Lung (tissue), 11 donors: ENCODE measurements at regions not wholly inside any gene's neighbourhood (a gene's known extent, or its start where the extent isn't known, plus 50 kb on each side); places are given as distances from the start of the nearest gene placed in this dataset.

Source experiments
- ATAC-seq: fragments of 200-7000 bp; cut with Tn5 transposase; one replicate; pipeline ENCODE4 v1.9.1; 2020; ENCODE audit warnings: moderate number of reproducible peaks; ENCODE audit not compliant: insufficient read depth, low FRiP score
- DNase-seq, 3 donors: peaks; one replicate each; pipeline ENCODE4 v3.0.0-alpha.2; 2013 to 2017
- H3K27ac ChIP-seq, 2 donors: one replicate each; pipeline ENCODE4 v1.5.1; 2013; ENCODE audit warnings: mild to moderate bottlenecking in 2 of 2, moderate library complexity in 2 of 2, control low read depth in 1 of 2, inconsistent platforms in 1 of 2, low read depth in 1 of 2, low read length in 1 of 2
- H3K27me3 ChIP-seq, 3 donors: one replicate each; pipeline ENCODE4 v1.5.1; 2013; ENCODE audit warnings: low read length in 2 of 3; ENCODE audit not compliant: control insufficient read depth in 3 of 3, insufficient read depth in 3 of 3
- H3K36me3 ChIP-seq, 4 donors: one replicate each; pipeline ENCODE4 v1.5.1; 2013; ENCODE audit warnings: low read length in 4 of 4, mild to moderate bottlenecking in 1 of 4, moderate library complexity in 1 of 4; ENCODE audit not compliant: control insufficient read depth in 4 of 4, insufficient read depth in 4 of 4
- H3K4me1 ChIP-seq, 5 donors: one replicate each; pipeline ENCODE4 v1.5.1; 2013; ENCODE audit warnings: low read length in 5 of 5, mild to moderate bottlenecking in 2 of 5, moderate library complexity in 1 of 5; ENCODE audit not compliant: control insufficient read depth in 5 of 5, insufficient read depth in 5 of 5
- H3K4me3 ChIP-seq: one replicate; pipeline ENCODE4 v1.5.1; 2013; ENCODE audit warnings: mild to moderate bottlenecking, control low read depth, moderate library complexity
- H3K9ac ChIP-seq, 2 donors: one replicate each; pipeline ENCODE4 v1.5.1; 2013; ENCODE audit warnings: low read length in 2 of 2, control low read depth in 1 of 2; ENCODE audit not compliant: insufficient read depth in 1 of 2
- H3K9me3 ChIP-seq, 4 donors: one replicate each; pipeline ENCODE4 v1.5.1; 2013; ENCODE audit warnings: low read length in 3 of 4, mild to moderate bottlenecking in 1 of 4, moderate library complexity in 1 of 4; ENCODE audit not compliant: control insufficient read depth in 4 of 4, insufficient read depth in 3 of 4
- WGBS, 2 donors: extraction: QIAGEN DNeasy Blood & Tissue Kit; methylation state at CpG; one replicate each; pipeline ENCODE4 v1.1.7; 2013; 5-methylcytosine and 5-hydroxymethylcytosine counted together
- TF ChIP-seq, protein P1 (sequence below): IDR thresholded peaks from 2 replicates; pipeline ENCODE4 v1.5.1; 2012; ENCODE audit warnings: mild to moderate bottlenecking; ENCODE audit errors: control extremely low read depth, extremely low read depth
- donor health status: control.
- donor health status: control.
- donor health status: Bipolar disorder and iron deficiency.
- donor health status: healthy.
- donor health status: DM: yes; HTN: yes; CAD: no.

DNA sequence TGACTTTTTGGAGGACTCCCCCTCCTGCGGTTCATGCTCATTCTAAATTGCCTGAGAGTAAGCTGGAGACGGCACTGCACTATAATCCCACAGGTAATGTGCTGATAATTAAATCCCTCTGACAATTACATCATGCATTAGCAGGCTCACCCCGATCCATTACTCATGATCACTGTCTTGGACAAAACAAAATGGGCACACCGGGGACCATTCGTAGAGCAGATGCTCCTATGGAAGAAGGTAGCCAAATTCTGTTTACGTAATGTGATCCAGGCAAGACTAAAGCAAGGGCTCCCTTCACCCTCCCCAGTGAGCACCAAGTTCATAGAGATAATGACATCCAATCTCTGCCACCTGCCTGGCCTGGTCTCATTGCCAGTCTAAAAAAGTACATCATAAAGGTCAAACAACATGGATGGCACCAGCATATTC, 657.1 kb upstream of the SOX11 start:
- H3K4me3 ChIP-seq: no peak overlapping the region
- no peak for ATAC-seq
- H3K9me3 ChIP-seq: no peaks in the 10 kb centered on the region
- TF ChIP-seq, protein P1, sequence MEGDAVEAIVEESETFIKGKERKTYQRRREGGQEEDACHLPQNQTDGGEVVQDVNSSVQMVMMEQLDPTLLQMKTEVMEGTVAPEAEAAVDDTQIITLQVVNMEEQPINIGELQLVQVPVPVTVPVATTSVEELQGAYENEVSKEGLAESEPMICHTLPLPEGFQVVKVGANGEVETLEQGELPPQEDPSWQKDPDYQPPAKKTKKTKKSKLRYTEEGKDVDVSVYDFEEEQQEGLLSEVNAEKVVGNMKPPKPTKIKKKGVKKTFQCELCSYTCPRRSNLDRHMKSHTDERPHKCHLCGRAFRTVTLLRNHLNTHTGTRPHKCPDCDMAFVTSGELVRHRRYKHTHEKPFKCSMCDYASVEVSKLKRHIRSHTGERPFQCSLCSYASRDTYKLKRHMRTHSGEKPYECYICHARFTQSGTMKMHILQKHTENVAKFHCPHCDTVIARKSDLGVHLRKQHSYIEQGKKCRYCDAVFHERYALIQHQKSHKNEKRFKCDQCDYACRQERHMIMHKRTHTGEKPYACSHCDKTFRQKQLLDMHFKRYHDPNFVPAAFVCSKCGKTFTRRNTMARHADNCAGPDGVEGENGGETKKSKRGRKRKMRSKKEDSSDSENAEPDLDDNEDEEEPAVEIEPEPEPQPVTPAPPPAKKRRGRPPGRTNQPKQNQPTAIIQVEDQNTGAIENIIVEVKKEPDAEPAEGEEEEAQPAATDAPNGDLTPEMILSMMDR: no peak
- no peaks in the 10 kb centered on the region for H3K36me3 ChIP-seq
- WGBS, 2 donors: 89 to 93% methylated on average over 6 of the region's 6 CpGs
- no peak overlapping the region for H3K27ac ChIP-seq
- no peak overlapping the region for H3K9ac ChIP-seq
- no peak for DNase-seq
- no peaks in the 10 kb centered on the region for H3K4me1 ChIP-seq
- no peaks in the 10 kb centered on the region for H3K27me3 ChIP-seq

DNA sequence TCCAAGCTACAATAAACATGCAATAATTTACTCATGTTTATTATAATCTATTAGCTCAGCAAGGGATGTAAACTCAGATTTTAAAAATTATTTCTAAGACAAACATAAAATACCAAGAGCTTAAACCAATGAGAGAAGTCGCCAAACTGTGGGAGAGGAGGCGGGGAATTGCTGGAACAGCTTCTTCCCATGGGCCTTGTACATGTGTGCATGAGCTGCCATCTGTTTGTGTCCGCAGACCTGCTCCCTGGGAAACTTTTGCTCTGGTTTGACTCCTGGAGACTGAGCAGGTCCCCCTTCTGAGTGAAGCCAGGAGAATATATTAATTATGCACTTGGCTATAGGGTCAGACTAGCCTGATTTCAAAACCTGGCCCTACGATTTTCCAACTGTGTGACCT, 655.9 kb upstream of the SOX11 start:
- WGBS, 2 donors: 85 to 93% methylated on average over 4 of the region's 4 CpGs

DNA sequence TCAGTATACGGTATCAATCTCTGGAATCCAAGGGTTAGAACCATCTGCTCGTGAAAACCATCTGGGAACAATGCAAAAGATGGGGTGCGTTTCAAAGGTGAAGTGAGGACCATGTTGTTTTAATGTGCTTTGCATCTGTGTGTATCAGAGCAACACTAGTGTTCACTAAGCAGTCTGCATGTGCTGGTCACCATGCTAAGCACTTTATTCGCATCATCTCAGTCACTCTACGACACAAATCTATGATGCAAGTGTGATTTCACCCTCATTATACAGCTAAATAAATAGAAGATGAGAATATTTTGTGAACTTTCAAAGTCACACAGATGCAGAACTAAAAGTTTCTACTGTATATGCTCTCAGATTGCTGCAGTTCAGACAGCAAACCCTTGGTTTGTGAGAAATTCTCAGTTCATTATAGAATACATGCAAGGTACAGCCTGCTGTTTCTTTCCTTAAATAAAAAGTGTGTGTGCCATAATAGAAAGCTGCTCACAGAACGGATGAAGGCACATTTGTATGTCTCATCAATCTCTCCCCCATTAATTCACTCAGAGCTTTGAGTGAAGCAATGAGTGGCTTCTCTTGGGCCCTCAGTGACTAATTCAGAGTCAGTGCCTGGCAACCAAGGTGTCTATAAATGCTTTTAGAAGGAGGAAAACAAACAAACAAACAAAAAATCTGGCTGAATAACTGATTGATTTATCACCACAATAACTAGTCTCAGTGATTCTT, 652.8 kb upstream of the SOX11 start:
- H3K4me1 ChIP-seq: peaks cover 0 to under 1% (median 0%) of the 10 kb centered on the region in 5 donors
- no peaks in the 10 kb centered on the region for H3K36me3 ChIP-seq
- H3K9me3 ChIP-seq: no peaks in the 10 kb centered on the region
- no peaks in the 10 kb centered on the region for H3K27me3 ChIP-seq
- WGBS, 2 donors: 87 to 88% methylated on average over 6 of the region's 6 CpGs
- H3K9ac ChIP-seq: no peak overlapping the region
- TF ChIP-seq, protein P1: no peak
- H3K4me3 ChIP-seq: no peak overlapping the region
- DNase-seq (no peak), ATAC-seq (no peak)
- H3K27ac ChIP-seq: no peak overlapping the region

More for the DNA sequence above, 655.9 kb upstream of the SOX11 start:
- no peaks in the 10 kb centered on the region for H3K4me1 ChIP-seq
- ATAC-seq (no peak), DNase-seq (no peak)
- no peak overlapping the region for H3K9ac ChIP-seq
- no peak overlapping the region for H3K27ac ChIP-seq
- H3K9me3 ChIP-seq: no peaks in the 10 kb centered on the region
- H3K36me3 ChIP-seq: no peaks in the 10 kb centered on the region
- no peak overlapping the region for H3K4me3 ChIP-seq
- TF ChIP-seq, protein P1: no peak
- H3K27me3 ChIP-seq: no peaks in the 10 kb centered on the region

DNA sequence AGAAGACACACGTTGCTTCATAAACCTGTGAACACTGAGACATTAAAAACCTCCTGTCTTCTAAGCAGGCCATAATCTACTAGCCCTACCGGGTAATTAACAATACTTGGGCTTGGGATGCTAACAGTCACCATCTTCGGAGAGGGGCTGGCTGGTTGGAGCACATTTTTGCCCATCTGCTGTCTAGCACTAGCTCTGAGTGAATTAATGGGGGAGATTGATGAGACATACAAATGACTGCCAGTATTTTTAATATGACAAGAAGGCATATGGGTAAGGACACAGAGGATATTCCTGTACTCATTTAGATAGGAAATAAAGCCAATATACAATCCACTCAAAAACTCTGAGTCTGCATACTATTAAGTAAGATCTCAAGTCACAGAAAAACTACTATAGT, 651.6 kb upstream of the SOX11 start:
- 85 to 92% methylated on average over 3 of the region's 3 CpGs for WGBS, 2 donors
- Histone ChIP-seq H3K27me3 (no peaks in the 10 kb centered on the region), H3K4me3 (no peak overlapping the region), H3K36me3 (no peaks in the 10 kb centered on the region), H3K4me1 (peaks cover 0 to 2% (median 0%) of the 10 kb centered on the region in 5 donors), H3K9me3 (no peaks in the 10 kb centered on the region), H3K9ac (no peak overlapping the region), H3K27ac (no peak overlapping the region)
- DNase-seq (no peak), ATAC-seq (no peak)
- TF ChIP-seq, protein P1: no peak
